GM18870 (cell line): ENCODE measurements at regions not wholly inside any gene's neighbourhood (a gene's known extent, or its start where the extent isn't known, plus 50 kb on each side); places are given as distances from the start of the nearest gene placed in this dataset.
A peak's percentile ranks its signal among the peaks of the same experiment; 100 is the strongest.

Experiments
- ATAC-seq: cut with Tn5 transposase; IDR thresholded peaks from one replicate; pipeline ENCODE4 v1.9.1; 2021; ENCODE audit warnings: moderate library complexity; ENCODE audit not compliant: unreplicated experiment

DNA sequence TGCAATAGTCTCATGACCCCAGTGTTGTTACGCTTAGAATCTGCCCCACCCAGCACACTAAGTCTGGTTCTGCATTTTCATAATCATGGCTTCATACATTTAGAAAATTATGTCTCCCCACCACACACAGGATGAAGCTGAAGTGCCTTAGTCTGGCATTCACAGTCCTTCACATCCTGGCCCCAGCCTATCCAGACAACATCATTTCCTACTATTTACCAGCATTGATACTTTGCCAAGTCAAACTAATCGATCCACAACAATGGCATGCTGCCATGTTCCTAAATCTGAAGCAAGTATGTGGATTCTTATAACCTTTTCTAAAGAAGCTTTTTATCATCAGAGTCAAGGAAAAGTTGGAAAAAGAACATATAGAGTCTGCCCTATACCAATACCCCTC is 132.4 kb upstream of the FBXL4 start:
- ATAC-seq = no peak

- ATAC-seq = no peak
These were observed 131.3 kb upstream of the FBXL4 start for GRCh38 chr6:99079058-99079457.

DNA sequence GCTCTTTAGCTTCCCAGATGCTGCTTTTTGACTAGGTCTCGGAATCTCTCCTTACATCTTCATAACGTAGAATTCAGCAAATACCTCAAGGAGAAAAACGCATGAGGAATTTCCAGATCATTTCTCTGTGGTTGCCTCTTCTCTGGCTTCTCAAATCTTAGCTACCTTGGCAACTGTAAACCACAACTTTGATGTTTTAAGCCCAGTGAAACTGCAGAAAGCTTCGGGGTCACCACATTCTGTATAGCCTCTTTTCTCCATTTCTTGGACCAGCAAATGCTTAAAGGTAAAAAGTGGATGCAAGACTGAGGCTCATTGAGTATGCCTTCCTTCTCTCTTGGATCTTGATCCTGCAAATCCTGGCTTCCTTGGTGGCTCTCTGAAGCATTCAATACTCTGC is 125.5 kb upstream of the FBXL4 start:
- no peak for ATAC-seq

- no peak for ATAC-seq
These were observed 118.3 kb upstream of the FBXL4 start for GRCh38 chr6:99066044-99066443.

- ATAC-seq = no peak
These were observed 117.1 kb upstream of the FBXL4 start for GRCh38 chr6:99064834-99065233.

GRCh38 chr6:99036672-99037071 is 88.9 kb upstream of the FBXL4 start:
- no peak for ATAC-seq

GRCh38 chr6:99032396-99032795 is 84.7 kb upstream of the FBXL4 start:
- no peak for ATAC-seq

- ATAC-seq = no peak
These were observed 84.2 kb upstream of the FBXL4 start for GRCh38 chr6:99031957-99032356.

DNA sequence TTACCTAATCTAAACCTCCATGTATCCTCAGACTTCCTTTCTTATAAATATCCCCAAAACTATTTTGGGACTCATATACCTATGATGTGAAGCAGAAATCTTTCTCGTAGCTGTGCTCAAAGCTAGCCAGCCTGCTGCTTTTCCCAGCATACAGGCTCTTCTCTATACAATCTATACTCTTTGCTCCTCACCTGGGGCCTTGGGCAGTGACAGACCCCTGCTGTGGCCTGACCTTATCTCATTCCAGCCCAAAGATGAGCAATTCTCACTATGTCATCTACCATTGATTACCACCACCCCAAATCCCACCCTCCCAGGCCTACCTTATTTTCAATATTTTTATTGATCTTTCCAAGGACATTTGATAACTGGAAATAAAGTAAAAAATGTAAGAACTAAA is 83.2 kb upstream of the FBXL4 start:
- no peak for ATAC-seq

GRCh38 chr6:99026135-99026534 is 78.4 kb upstream of the FBXL4 start:
- no peak for ATAC-seq

DNA sequence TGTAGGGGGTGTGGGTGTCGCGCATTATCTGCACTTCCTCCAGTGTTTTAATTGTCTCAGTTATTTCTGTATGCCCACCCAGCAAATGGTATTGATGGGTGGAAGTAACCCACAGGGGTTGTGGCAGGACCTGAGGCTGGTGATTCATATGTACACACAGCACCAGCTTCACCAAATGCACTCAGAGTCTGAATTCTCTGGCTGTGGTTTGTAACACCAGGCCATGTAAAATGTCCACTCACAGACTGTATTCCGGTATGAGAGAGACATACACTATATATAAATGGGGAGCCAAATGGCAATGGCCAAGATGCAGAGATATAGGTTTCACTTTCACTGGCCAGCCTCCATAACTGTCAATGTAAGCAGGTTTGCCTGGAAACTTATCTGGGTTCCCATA is 76.3 kb upstream of the FBXL4 start:
- no peak for ATAC-seq

DNA sequence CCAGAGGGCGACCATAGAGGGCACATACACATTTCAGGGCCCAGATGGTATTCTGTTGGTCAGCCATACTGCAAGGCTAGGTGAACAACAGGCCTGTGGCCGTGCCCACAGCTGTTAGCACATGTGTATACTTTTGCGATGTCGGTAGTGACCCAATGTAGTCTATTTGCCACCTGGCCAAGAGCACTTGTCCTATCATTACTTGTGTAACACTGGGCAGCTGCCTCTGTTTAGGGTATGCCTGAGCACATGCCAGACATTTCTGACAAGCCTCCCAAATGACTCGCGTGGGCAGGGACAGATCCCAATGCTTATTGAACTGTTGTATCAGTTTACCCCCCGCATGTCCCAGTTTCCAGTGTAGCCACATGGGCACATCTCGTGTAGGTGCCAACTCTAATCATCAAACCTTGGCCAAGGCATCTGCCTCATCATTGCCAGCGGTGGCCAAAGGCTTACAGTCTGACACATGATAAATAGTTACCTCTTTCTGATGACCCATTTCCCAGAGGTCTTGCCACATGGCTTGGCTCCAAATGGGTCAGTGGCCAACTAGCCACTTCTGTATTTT is 74.4 kb upstream of the FBXL4 start:
- no peak for ATAC-seq

DNA sequence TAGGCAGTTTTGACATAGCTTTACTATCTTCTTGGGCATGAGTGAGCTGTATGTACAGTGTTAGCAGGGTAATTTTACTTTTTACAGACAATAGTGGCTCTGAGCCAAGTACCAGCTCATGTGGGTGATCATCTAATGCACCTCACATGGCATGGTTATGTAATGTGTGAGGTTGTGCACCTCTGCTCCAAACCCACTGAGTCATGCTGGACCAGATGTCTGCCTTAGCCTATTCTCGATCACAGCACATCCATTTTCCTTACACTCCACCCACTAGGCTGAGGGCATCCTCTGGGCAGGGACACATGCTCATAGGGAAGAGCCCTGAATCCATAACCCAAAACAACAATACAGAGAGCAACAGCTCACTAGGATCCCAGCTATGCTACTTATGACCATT is 71.6 kb upstream of the FBXL4 start:
- ATAC-seq = no peak

GRCh38 chr6:99017150-99017549 is 69.4 kb upstream of the FBXL4 start:
- no peak for ATAC-seq

DNA sequence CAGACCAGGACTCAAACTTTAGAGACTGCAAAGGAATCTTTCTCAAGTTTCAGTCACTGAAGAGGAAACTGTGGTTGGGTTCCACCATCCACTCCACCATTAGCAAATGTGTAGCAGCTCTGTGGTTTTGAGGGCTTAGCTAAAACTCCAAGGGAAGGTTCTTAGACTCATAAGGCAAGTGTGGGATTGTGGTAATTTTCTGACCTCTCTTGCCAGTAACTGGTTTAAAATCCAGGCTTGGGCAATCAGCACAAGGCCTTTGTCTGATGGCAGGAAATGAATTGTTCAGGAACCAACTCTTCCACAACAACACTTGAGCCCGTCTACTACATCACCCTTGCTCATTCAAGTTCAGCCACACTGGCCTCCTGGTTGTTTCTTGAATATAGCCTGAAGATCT is 68.6 kb upstream of the FBXL4 start:
- ATAC-seq = peak; percentile 80

- ATAC-seq = no peak
These were observed 66.3 kb upstream of the FBXL4 start for GRCh38 chr6:99014061-99014460.

GRCh38 chr6:99013661-99014060 is 65.9 kb upstream of the FBXL4 start:
- ATAC-seq = no peak

DNA sequence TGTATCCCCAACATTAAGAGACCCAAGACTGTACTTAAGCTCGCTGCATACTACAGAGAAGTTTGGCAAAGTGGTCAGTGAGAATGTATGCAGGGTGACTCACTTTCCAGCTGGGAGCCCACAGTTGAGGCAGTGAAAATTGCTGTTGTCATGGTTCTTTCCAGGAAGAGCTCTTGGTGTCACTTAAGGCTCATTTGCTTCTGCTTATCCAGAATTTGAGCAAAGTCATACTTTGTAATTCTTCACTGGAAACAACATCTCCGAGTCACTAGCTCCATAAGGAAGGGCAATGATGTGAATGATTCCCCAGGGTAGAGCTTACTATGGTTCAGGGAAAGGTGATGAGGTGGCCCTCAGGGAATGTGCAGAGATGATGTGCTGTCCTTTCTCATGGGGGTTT is 65.4 kb upstream of the FBXL4 start:
- no peak for ATAC-seq

DNA sequence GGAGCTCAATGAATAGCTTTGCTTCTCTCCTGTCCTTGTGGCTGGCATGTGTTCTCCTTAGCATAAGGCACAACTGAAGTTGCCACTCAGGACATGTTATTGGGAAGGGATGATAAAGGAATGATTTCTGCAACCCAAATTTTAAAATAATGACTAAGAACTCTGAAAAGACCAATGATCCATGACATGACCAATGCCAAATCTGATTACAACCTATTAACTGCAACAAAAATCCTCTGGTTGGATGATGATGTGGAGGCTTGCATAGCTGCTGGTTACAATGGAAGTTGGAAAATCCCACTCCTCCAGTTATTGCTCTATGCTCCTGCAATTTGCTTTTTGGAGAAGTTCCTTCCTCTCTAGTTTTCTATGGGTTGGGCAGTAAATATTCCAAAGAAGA is 63.4 kb upstream of the FBXL4 start:
- no peak for ATAC-seq

- no peak for ATAC-seq
These were observed 55.1 kb upstream of the FBXL4 start for GRCh38 chr6:99002831-99003230.

- no peak for ATAC-seq
These were observed 50.4 kb upstream of the FBXL4 start for GRCh38 chr6:98998103-98998502.
